PC-3 (cell line): ENCODE measurements at regions not wholly inside any gene's neighbourhood (a gene's known extent, or its start where the extent isn't known, plus 50 kb on each side); places are given as distances from the start of the nearest gene placed in this dataset.

Experiments used
- EZH2 ChIP-seq: fragments of 300-600 bp; sonication (generic); IDR thresholded peaks from one replicate; pipeline ENCODE4 v1.6.1; 2017; ENCODE audit warnings: antibody characterized with exemption, mild to moderate bottlenecking, low read length; ENCODE audit not compliant: unreplicated experiment
- EZH2phosphoT487 ChIP-seq: fragments of 300-600 bp; sonication (generic); IDR thresholded peaks from 2 replicates; pipeline ENCODE4 v1.6.1; 2018; ENCODE audit warnings: mild to moderate bottlenecking, antibody characterized with exemption, low read length, borderline replicate concordance
- TF ChIP-seq, protein P1 (sequence below): fragments of 300-600 bp; sonication (generic); conservative IDR thresholded peaks from 2 replicates; pipeline ENCODE4 v1.5.1; 2017; ENCODE audit warnings: antibody characterized with exemption, low read depth, mild to moderate bottlenecking, low read length

DNA sequence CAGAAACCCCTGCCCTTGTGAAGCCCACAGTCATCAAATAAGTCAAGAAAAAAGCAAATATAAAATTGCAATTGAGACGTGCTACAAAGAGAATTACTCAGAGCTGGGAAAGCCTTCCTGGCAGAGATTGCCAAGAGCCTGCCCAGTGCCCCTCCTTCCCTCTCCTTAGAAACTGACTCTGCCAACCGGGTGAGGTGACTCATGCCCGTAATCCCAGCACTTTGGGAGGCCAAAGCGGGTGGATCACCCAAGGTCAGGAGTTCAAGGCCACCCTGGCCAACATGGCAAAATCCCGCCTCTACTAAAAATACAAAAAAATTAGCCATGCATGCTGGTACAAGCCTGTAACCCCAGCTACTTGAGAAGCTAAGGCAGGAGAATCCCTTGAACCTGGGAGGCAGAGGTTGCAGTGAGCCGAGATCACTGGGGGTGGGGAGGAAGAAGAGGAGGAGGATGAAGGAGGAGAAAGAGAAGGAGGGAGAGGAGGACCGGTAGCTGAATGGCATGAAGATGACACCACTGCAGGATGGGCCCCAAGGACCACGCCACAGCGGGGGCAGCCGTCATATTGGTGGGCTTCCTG lies 76.1 kb upstream of the RTL6 start:
- TF ChIP-seq, protein P1, sequence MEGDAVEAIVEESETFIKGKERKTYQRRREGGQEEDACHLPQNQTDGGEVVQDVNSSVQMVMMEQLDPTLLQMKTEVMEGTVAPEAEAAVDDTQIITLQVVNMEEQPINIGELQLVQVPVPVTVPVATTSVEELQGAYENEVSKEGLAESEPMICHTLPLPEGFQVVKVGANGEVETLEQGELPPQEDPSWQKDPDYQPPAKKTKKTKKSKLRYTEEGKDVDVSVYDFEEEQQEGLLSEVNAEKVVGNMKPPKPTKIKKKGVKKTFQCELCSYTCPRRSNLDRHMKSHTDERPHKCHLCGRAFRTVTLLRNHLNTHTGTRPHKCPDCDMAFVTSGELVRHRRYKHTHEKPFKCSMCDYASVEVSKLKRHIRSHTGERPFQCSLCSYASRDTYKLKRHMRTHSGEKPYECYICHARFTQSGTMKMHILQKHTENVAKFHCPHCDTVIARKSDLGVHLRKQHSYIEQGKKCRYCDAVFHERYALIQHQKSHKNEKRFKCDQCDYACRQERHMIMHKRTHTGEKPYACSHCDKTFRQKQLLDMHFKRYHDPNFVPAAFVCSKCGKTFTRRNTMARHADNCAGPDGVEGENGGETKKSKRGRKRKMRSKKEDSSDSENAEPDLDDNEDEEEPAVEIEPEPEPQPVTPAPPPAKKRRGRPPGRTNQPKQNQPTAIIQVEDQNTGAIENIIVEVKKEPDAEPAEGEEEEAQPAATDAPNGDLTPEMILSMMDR: no peak
- TF ChIP-seq EZH2phosphoT487 (no peak), EZH2 (no peak)
